ENCODE measurements at regions not wholly inside any gene's neighbourhood (a gene's known extent, or its start where the extent isn't known, plus 50 kb on each side); places are given as distances from the start of the nearest gene placed in this dataset.

DNA sequence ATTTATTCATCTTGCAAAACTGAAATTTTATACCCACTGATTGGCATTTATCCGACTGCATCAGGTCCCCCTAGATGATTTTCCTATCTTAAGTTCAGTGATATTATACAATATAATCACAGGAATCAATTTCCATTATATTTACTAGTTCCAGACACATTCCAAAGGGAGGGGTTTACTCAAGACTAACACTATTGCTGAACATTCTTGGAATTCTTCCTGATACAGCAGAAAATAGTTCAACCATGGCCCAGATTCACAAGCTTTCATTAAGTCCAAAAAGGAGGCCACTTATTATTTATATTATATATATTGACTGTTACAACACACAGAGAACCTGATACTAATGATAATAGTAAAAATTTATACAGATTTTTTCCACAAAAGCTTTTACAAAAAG, 2353.6 kb downstream of the PCDH7 start:
- TF ChIP-seq, protein P1, sequence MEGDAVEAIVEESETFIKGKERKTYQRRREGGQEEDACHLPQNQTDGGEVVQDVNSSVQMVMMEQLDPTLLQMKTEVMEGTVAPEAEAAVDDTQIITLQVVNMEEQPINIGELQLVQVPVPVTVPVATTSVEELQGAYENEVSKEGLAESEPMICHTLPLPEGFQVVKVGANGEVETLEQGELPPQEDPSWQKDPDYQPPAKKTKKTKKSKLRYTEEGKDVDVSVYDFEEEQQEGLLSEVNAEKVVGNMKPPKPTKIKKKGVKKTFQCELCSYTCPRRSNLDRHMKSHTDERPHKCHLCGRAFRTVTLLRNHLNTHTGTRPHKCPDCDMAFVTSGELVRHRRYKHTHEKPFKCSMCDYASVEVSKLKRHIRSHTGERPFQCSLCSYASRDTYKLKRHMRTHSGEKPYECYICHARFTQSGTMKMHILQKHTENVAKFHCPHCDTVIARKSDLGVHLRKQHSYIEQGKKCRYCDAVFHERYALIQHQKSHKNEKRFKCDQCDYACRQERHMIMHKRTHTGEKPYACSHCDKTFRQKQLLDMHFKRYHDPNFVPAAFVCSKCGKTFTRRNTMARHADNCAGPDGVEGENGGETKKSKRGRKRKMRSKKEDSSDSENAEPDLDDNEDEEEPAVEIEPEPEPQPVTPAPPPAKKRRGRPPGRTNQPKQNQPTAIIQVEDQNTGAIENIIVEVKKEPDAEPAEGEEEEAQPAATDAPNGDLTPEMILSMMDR (IDR thresholded peaks at IDR 0.05; ENCODE audit: control extremely low read depth, extremely low read depth, low read depth, missing control alignments): no peak
- POLR2A ChIA-PET: no interaction called here
- DNase-seq (ENCODE audit: extremely low spot score): no peak
- CTCF ChIA-PET: no interaction called here

DNA sequence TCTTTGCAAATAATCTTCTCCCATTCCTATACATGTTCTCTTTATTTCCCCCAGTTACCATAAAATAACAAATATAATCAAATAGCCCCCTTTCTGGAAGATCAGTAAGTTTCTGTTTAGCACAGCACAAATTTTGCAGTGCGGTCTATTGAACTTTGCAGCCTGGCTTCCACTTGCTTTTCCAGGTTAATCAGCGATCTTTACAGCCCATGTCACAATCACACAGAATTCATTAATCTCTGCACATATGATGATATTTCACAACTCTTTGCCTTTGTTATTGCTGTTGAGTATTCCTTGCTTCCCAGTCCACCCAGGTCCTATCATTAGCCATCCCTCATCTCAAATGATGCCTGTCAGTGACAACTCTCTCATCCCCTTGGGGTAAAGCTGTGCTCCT, 2358.0 kb downstream of the PCDH7 start:
- ChIA-PET POLR2A (no interaction called here), CTCF (no interaction called here)

GRCh38 chr4:33080275-33080674, 2360.1 kb downstream of the PCDH7 start:
- CTCF ChIA-PET: interaction anchor here (1.0 to 1.4 kb wide), 2 partner anchors 16 to 22 kb away, joined by 3 read pairs; no protein-coding TSS in a partner anchor
- no peak for DNase-seq (ENCODE audit: extremely low spot score)
- TF ChIP-seq, protein P1 (IDR thresholded peaks at IDR 0.05; ENCODE audit: control extremely low read depth, extremely low read depth, low read depth, missing control alignments): no peak
- POLR2A ChIA-PET: no interaction called here

More for the DNA sequence above, 2358.0 kb downstream of the PCDH7 start:
- TF ChIP-seq, protein P1 (IDR thresholded peaks at IDR 0.05; ENCODE audit: control extremely low read depth, extremely low read depth, low read depth, missing control alignments): no peak
- DNase-seq (ENCODE audit: extremely low spot score): no peak

DNA sequence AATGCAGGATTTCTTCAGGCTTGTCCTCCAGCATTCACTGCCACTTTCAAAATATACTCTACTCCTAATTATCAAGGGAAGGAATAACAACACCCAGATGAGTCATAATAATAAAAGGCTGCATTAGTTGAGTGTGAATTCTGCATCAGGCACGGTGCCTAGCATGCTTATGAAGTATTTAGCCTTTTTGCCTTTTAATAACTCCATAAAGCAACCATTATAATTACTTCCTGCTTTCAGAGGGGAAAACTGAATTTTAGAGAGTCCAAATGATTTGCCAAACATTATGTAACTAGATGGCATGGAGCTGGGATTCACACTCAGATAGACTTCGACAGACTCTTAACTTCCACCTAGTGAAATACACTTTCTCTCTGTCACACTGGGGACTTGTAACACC, 2365.5 kb downstream of the PCDH7 start:
- TF ChIP-seq, protein P1 (IDR thresholded peaks at IDR 0.05; ENCODE audit: control extremely low read depth, extremely low read depth, low read depth, missing control alignments): no peak
- ChIA-PET POLR2A (no interaction called here), CTCF (no interaction called here)
- no peak for DNase-seq (ENCODE audit: extremely low spot score)

- DNase-seq (ENCODE audit: extremely low spot score): no peak
- ChIA-PET CTCF (no interaction called here), POLR2A (no interaction called here)
- TF ChIP-seq, protein P1 (IDR thresholded peaks at IDR 0.05; ENCODE audit: control extremely low read depth, extremely low read depth, low read depth, missing control alignments): no peak
These were observed 2366.3 kb downstream of the PCDH7 start for GRCh38 chr4:33086331-33086925.

DNA sequence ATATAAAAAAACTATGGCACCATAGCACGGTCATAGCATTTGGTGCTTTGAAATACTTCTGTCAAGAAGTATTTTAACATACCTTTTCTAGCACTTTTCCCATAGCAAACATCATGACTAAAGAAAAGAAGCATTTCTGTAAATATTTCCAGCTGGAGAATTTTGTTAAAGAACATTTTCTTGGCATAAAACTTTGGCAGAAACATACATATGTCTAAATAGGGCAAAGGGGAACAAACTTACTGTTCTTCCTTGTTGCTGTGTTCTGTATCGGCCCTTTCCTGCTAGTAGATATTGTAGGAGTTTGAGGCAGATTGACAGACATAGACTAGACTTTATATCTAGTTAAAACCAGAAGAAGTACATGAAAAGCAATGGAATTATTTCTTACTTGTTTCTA, 2368.5 kb downstream of the PCDH7 start:
- DNase-seq (ENCODE audit: extremely low spot score): no peak
- TF ChIP-seq, protein P1 (IDR thresholded peaks at IDR 0.05; ENCODE audit: control extremely low read depth, extremely low read depth, low read depth, missing control alignments): no peak
- POLR2A ChIA-PET: no interaction called here
- CTCF ChIA-PET: no interaction called here
